ENCODE measurements at regions not wholly inside any gene's neighbourhood (a gene's known extent, or its start where the extent isn't known, plus 50 kb on each side); places are given as distances from the start of the nearest gene placed in this dataset.

DNA sequence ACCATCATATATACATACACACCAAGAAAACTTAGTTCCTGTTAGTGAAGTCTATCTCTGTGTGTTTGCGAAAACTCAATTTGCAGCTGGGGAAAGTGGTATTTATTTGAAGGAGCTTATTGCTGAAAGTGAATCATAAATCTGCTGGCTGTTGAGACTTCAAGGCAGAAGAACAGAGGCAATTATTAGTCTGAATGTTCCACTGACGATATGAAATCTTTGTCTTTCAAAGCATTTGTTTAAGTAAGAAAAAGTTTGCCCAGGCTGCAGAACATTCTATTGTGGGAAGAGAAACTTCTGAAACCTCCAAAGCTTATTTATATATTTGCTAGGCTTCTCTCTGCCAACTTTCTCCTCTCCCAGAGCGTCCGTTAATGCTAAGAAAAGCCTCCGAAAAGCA is 255.7 kb upstream of the TMPO start (continued):
- no peak for TF ChIP-seq FOXM1 (IDR thresholded peaks at IDR 0.05; ENCODE audit: low read depth)
- TF ChIP-seq CHD2 (IDR thresholded peaks at IDR 0.05; ENCODE audit: low read length, partially characterized antibody) = no peak

- Histone ChIP-seq H3K9ac (no peak overlapping the region), H3K4me3 (ENCODE audit: low read depth in 2 of 2, low read length in 1 of 2) (no peak overlapping the region), H3K4me1 (ENCODE audit: control insufficient read depth in 1 of 2, insufficient read depth in 2 of 2, low read depth in 1 of 2, low read length in 1 of 2) (no peaks in the 10 kb centered on the region), H3F3A (replicated peaks; ENCODE audit: insufficient read depth) (no peaks in the 10 kb centered on the region), H3K79me2 (ENCODE audit: insufficient read depth) (no peaks in the 10 kb centered on the region), H3K4me2 (no peak overlapping the region), H3K36me3 (replicated peaks in 1 of 2; ENCODE audit: control insufficient read depth in 1 of 2, insufficient read depth in 2 of 2, low read length in 1 of 2) (no peaks in the 10 kb centered on the region), H3K27ac (ENCODE audit: low read depth in 2 of 2, low read length in 1 of 2) (no peak overlapping the region), H4K20me1 (ENCODE audit: insufficient read depth) (no peaks in the 10 kb centered on the region), H3K9me3 (no peaks in the 10 kb centered on the region), H3K27me3 (ENCODE audit: insufficient read depth) (no peaks in the 10 kb centered on the region; the same call in 1 of the 2 replicates), H3K9me2 (no peaks in the 10 kb centered on the region), H2AFZ (ENCODE audit: low read depth) (no peak overlapping the region)
- ChIA-PET CTCF (no interaction called here), POLR2A (no interaction called here)
- TF ChIP-seq EZH2phosphoT487 (IDR thresholded peaks at IDR 0.05; ENCODE audit: borderline replicate concordance, low read depth) = no peak
- TF ChIP-seq RAD21 (IDR thresholded peaks at IDR 0.05; ENCODE audit: low read length) = no peak
- TF ChIP-seq GABPA (IDR thresholded peaks at IDR 0.05; ENCODE audit: low read depth) = no peak
- TF ChIP-seq MXI1 (IDR thresholded peaks at IDR 0.05; ENCODE audit: low read depth, low read length) = no peak
- no peak for TF ChIP-seq YY1 (IDR thresholded peaks at IDR 0.05; ENCODE audit: low read depth)
- no peak for TF ChIP-seq FOXM1 (IDR thresholded peaks at IDR 0.05; ENCODE audit: low read depth)
- no peak for TF ChIP-seq CHD2 (IDR thresholded peaks at IDR 0.05; ENCODE audit: low read length, partially characterized antibody)
- TF ChIP-seq USF1 (IDR thresholded peaks at IDR 0.05; ENCODE audit: borderline replicate concordance, low read depth) = no peak
- no peak for TF ChIP-seq FOXJ3 (CRISPR knock-in tag; IDR thresholded peaks at IDR 0.05)
- no peak for TF ChIP-seq POLR2AphosphoS5 (IDR thresholded peaks at IDR 0.05; ENCODE audit: low read depth, low read length)
- no peak for TF ChIP-seq TCF12 (IDR thresholded peaks at IDR 0.05)
- no peak for TF ChIP-seq USF2 (IDR thresholded peaks at IDR 0.05; ENCODE audit: borderline replicate concordance, low read depth, low read length)
- TF ChIP-seq TAF1 (IDR thresholded peaks at IDR 0.05; ENCODE audit: borderline replicate concordance, low read depth, low read length) = no peak
- no peak for TF ChIP-seq RFX5 (IDR thresholded peaks at IDR 0.05; ENCODE audit: low read length)
- TF ChIP-seq IRF3 (IDR thresholded peaks at IDR 0.05; ENCODE audit: low read depth, low read length) = no peak
- no peak for TF ChIP-seq ELF1 (IDR thresholded peaks at IDR 0.05)
- TF ChIP-seq MEF2A (IDR thresholded peaks at IDR 0.05; ENCODE audit: borderline replicate concordance, low read depth) = no peak
- no peak for TF ChIP-seq EP300 (IDR thresholded peaks at IDR 0.05; ENCODE audit: borderline replicate concordance in 1 of 2, low read depth in 1 of 2, low read length in 1 of 2)
- 29% methylated on average over 5 of the region's 5 CpGs for WGBS (ENCODE audit: low lambda C conversion rate)
- no peak for DNase-seq
Observed at GRCh38 chr12:98260276-98260675, 255.1 kb upstream of the TMPO start.

Measured in SK-N-SH (cell line).